ENCODE measurements at regions not wholly inside any gene's neighbourhood (a gene's known extent, or its start where the extent isn't known, plus 50 kb on each side); places are given as distances from the start of the nearest gene placed in this dataset.

- TF ChIP-seq POLR2A (IDR thresholded peaks at IDR 0.05; ENCODE audit: extremely low read depth, insufficient read length) (no peak), MAX (IDR thresholded peaks at IDR 0.05; ENCODE audit: low read depth, low read length) (no peak)
Measured at GRCh38 chr6:100202417-100203194, 208.6 kb upstream of the MCHR2 start.

All from NB4 (cell line).